NCI-H69 (cell line): ENCODE measurements at regions not wholly inside any gene's neighbourhood (a gene's known extent, or its start where the extent isn't known, plus 50 kb on each side); places are given as distances from the start of the nearest gene placed in this dataset.

ENCODE experiments used
- DNase-seq: peaks from one replicate; lab custom pipeline; 2025; lab: John Stamatoyannopoulos, UW

- no peak for DNase-seq
Measured at GRCh38 chr15:72919936-72920465, 132.3 kb upstream of the NEO1 start.

GRCh38 chr15:72916897-72917296, 133.3 kb upstream of the ADPGK start:
- no peak for DNase-seq

DNA sequence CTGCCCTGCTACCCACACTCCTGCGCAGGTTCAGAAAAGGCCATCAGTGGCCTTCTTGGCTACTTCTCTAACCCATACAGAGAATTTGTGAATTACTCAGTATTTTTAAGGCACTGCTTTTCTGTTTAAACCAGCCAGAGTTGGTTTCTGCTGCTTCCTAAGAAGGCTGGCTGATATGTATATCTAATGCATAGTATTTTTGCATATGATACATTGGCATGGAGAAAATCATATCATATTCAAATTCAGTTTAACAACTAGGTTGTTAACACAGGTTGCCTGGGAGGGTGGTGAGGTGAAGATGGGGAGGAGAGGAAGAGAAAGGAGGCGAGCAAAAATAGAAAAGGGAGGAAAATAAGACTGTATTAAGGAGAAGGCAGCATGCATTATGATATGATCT, 132.8 kb upstream of the ADPGK start:
- DNase-seq = no peak

GRCh38 chr15:72915843-72916242, 132.3 kb upstream of the ADPGK start:
- DNase-seq = no peak

DNA sequence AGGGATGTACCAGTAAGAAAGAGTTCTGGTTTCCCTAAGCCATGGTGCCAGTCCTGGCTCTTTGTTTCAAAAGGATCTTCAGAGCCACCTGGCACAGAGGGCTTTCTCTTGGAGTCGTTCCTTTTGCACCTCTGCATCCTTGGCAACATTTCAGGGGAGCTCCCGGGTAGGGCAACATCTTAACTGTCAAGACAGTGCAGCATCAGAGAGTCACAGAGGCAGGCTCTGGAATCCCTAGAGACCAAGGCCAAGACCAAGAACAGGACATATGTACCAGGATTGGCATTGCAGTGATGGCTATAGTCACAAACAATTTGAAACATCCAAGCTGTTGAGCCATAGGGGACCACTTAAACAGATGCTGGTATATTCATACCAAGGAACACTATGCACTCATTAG, 129.4 kb upstream of the ADPGK start:
- DNase-seq = no peak

DNA sequence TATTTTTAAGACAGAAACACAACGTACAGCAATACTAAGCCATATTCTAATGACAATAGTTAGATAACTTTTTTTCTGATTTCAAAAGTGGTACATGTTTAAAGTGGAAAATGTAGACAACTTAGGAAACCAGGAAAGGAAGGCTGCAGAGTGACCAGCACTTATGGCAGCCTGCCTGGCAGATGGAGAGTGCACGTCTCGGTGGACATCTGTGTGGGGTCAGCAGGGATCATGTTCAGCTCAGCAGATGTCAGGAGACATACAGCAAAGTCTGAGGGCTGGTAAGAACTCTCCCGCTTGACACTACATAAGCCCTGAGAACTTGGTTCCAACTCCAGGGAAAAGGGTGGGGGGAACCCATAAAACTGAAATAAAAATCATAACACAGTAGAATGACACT, 128.6 kb upstream of the ADPGK start:
- no peak for DNase-seq

DNA sequence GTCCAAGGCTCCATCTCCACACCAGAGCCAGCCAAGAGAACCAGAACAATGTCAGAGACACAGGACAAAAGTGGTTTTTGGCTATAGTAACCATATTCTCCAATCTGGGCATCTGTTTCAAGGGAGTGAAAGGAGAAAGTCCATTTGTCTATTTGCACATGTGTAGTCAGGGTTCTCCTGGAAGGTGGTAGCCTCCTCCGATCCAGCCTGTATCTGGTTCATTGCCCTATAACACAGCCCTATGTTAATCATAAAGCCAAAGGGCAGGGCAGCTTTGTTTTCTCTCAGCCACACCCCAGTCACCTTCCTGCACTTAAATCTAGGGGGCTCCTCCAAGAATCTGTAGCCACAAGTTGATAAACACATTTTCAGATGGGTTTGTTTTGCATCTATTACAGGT, 128.1 kb upstream of the ADPGK start:
- DNase-seq = no peak

- no peak for DNase-seq
Measured at GRCh38 chr15:72908713-72909112, 125.2 kb upstream of the ADPGK start.

GRCh38 chr15:72907733-72908132, 124.2 kb upstream of the ADPGK start:
- DNase-seq = peak; percentile 8

DNA sequence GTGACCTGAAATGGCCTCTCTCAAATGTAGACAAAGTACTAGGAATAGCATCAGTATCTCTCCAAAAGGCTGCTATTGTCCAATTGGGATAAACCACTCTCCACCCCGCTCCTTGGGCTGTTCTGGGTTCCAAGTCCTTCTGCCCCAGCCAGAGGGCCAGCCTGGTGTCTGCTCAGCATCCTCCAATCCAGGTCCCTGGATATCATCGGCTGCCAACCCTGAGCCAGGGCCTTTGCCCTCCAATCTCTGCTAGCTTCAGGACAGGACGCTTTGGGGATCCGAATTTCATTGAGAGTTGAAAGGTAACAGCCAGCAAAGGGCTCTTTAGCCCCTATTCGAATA, 119.3 kb upstream of the ADPGK start:
- DNase-seq = no peak

GRCh38 chr15:72902245-72902918, 118.8 kb upstream of the ADPGK start:
- peak; percentile 14 for DNase-seq

DNA sequence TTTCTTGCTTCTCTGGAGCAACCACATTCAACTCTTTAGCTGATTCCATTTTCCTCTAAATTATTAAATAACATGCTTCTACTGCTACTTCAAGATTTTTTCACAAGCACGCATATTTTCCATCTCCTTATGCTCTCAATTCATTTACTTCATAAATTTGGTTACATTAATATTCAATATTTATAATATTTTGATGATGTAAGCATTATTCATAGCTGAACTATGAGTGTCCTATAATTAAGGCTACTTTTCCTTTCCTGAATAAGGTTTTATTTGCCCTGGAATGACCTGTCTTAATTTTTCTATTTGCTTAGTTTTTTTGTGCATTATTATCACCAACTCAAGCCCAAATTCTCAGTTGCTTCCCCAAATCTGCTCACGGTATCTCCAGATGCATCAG, 109.4 kb upstream of the ADPGK start:
- no peak for DNase-seq

- peak; percentile 15 for DNase-seq
Measured at GRCh38 chr15:72890043-72890442, 106.5 kb upstream of the ADPGK start.

DNA sequence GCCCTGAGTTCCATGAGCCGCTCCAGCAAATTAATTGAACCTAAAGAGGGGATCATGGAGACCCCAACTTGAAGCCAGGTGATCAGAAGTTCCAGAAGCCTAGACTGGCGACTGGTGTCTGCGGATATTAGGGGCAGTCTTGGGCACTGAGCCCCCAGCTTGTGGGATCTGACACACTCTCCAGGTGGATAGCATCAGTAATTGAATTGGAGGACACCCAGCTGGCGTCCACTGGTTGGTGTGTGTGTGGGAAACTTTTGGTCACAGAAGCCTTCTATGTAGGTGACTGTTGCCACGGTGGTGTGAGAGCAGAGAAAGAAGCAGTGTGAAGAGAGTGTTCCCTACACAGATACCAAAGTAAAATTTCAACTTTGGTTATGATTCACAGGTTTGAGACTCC, 106.0 kb upstream of the ADPGK start:
- no peak for DNase-seq

- DNase-seq = no peak
Measured at GRCh38 chr15:72888811-72889210, 105.3 kb upstream of the ADPGK start.

- DNase-seq = no peak
Measured at GRCh38 chr15:72888211-72888610, 104.7 kb upstream of the ADPGK start.

DNA sequence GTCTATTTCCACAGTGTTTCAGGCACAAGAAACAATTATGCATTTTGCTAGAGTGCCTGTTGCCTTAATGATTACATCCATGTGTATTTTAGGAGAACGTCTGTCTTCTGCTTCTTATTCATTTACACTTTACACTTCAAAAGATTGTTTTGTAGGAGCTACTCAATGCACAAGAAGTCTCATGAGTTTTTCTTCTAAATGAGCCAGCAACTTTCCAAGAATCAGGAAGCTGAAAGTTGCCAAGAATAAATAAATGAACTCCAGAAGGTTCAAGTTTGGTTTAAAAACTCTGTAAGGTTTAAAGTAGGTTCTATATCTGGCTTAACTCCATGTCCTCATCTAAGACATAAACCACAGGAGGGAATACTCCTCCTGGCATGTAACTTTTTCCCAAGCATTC, 103.8 kb upstream of the ADPGK start:
- no peak for DNase-seq

DNA sequence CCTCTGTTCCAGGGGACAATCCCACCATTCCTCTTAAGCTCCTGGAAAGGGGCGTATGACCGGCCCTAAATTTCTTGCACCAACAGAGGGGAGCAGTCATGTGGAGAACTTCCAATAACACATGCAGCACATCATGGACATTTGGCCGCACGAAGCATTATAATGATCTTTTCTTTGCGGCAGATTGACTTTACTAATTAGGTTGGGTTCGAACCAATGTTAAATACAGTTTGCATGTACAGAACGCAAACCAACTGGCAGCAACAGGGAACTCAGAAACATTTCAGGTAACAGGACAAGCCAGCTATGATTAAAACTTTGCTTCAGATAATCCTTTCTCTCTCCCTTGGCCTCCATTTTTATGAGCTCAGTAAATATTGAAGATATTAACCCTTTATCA, 100.8 kb upstream of the ADPGK start:
- DNase-seq = no peak

DNA sequence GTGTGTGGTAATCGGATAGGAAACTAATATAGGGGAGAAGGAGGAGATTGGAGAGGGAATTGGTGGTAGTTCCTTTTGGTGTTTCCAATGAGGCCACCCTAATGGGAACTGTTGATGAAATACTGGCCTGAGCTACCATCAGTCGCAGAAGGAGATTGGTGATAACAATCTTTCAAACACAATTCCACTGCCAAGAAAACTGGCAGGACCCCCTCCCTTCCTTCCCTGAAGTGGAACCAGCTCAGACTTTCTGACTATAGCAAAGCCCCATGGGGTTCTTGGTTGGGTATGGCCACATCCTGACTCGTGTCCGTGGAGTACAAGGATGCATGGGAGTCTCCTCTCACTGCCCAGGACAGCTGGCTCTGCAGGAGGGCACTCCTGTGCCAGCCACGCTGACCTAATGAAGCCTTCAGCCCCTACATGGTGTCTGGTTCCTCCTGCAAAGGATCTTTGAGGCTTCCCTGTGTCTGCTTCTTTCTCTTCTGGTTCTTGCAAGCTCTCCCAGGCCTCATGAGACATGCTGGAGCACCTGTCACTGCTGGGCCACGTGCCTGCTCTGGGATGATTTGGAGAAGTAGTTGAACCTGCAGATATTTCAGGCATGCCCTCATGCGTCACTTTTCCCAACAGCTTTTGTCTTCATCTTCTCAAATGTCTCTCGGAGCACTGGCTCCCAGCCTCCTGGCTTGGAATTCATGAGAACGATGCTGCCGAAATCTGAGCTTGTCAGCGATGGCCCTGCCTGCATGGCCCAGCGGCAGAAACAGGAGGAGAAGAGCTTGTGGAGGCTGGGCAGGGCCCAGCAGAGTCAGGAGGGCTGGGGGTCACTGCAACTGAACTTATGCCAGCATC, 90.0 kb upstream of the ADPGK start:
- no peak for DNase-seq

DNA sequence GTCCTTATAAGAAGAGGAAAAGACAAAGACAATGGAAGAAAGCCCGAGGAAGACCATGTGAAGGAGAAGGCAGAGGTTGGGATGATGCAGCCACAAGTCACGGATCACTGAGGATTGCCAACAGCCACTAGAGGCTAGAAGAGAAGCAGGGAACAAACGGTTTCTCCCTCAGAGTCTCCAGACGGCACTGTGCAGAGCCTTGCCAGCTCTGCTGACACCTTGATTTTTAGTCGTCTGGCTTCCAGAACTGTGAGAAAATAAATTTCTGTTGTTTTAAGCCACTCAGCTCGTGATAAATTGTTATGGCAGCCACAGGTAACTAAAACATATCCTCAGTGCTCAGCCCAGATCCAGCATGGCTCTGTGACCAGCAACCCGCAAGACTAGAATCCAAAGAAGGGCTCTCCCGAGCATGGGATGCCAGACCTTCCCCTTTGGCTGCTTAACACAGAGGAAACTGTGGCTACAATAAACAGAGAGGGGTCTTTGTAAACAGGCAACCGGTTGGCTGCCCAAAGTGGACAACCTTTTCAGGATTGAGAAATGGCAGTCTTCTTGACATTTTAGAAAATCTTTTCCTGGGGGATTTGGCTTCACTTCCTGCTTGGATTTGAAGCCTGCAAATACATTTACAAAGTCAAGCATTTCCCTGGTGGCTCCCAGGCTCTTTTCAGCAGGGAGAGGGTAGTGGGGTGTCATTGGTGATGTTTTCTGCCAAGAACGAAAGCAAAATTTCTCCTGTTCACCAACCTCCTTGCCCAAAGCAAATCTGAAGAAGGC, 88.7 kb upstream of the ADPGK start:
- DNase-seq = no peak

GRCh38 chr15:72866866-72867616, 83.5 kb upstream of the ADPGK start:
- no peak for DNase-seq

GRCh38 chr15:72866182-72866581, 82.6 kb upstream of the ADPGK start:
- no peak for DNase-seq
